ENCODE measurements at regions not wholly inside any gene's neighbourhood (a gene's known extent, or its start where the extent isn't known, plus 50 kb on each side); places are given as distances from the start of the nearest gene placed in this dataset.

GRCh38 chr7:25966469-25966868 lies 185.5 kb upstream of the NFE2L3 start:
- intact Hi-C loops (cut with DNase I), result no loop called here
- ATAC-seq (no peak), DNase-seq (no peak)

- intact Hi-C loops (cut with DNase I), result no loop called here
- DNase-seq, result no peak
- no peak for ATAC-seq
Measured at GRCh38 chr7:25967278-25968204, 184.5 kb upstream of the NFE2L3 start.

- DNase-seq (no peak), ATAC-seq (no peak)
- intact Hi-C loops (cut with DNase I), result no loop called here
Measured at GRCh38 chr7:25968205-25968993, 183.6 kb upstream of the NFE2L3 start.

DNA sequence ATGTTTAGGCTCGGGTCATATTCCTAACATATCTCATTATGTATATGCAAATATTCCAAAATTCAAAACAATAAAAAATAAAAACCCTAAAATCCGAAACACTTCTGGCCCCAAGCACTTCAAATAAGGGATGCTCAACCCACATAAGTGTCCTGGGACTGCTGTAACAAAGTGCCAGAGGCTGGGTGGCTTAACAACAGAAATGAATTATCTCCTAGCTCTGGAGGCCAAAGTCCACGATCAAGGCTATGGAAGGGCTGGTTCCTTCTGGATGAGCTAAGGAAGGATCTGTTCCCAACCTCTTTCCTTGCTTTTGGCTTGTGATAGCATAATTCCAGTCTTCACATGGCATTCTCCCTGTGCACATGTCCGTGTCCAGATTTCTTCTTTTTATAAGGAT lies 181.6 kb upstream of the NFE2L3 start:
- intact Hi-C loops (cut with DNase I), result no loop called here
- DNase-seq (no peak), ATAC-seq (no peak)

GRCh38 chr7:25970911-25971310 lies 181.1 kb upstream of the NFE2L3 start:
- intact Hi-C loops (cut with DNase I), result no loop called here
- DNase-seq, result no peak
- no peak for ATAC-seq

- ATAC-seq (no peak), DNase-seq (no peak)
- intact Hi-C loops (cut with DNase I), result no loop called here
Measured at GRCh38 chr7:25976630-25977029, 175.4 kb upstream of the NFE2L3 start.

DNA sequence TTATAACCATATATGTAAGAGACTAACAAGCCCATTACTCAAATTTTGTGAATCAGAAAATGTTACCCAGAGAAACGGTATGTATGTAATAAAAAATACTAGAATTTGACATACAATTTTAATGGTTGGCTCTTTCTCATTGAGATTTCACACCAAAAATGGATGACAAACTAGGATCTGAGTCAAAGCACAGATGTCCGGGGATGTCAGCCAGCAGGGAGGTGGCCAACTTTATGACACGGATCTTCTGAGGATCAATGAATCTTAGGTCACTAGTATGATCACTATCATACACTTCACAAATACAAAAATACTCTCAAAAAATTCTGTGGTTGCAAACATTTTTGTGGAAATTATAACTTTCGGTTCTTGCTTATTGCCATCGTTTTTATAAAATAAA lies 173.5 kb upstream of the NFE2L3 start:
- DNase-seq, result no peak
- ATAC-seq, result no peak
- intact Hi-C loops (cut with DNase I), result no loop called here

GRCh38 chr7:25979605-25980004 lies 172.4 kb upstream of the NFE2L3 start:
- DNase-seq (no peak), ATAC-seq (no peak)
- intact Hi-C loops (cut with DNase I), result no loop called here

GRCh38 chr7:25982684-25983083 lies 169.3 kb upstream of the NFE2L3 start:
- intact Hi-C loops (cut with DNase I), result no loop called here
- ATAC-seq (no peak), DNase-seq (no peak)

- DNase-seq, result no peak
- intact Hi-C loops (cut with DNase I), result no loop called here
- no peak for ATAC-seq
Measured at GRCh38 chr7:25985196-25985595, 166.8 kb upstream of the NFE2L3 start.

- intact Hi-C loops (cut with DNase I), result no loop called here
- ATAC-seq (no peak), DNase-seq (no peak)
Measured at GRCh38 chr7:25988640-25989039, 163.4 kb upstream of the NFE2L3 start.

DNA sequence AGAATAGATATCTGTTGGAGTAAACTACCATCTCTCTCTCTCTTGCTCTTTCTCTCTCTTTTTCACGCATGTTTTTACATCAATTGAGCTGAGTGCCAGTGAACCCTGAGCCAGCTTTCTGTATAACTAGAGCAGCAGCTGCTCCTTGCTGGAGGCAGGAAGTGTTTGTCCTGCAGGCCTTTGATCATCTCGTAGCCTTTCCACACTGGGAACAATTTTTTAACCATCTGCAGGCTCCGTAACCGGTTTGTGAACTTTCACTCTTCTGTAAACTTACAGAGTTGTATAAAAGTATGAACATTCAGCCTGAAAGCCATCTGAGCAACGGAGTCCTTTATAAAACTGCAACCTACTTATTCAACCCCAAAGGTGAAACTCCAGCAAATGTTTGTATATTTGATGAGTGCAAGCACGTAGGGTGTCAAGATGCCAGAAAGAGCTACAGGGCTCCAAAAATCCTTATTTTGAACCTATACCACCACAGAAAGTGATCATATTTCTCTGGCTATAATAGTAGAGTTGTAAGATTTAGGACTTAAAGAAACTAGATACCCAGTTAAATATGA lies 162.8 kb upstream of the NFE2L3 start:
- DNase-seq (no peak), ATAC-seq (no peak)
- intact Hi-C loops (cut with DNase I), result no loop called here

GRCh38 chr7:25994433-25994994 lies 157.5 kb upstream of the NFE2L3 start:
- intact Hi-C loops (cut with DNase I), result no loop called here
- DNase-seq (no peak), ATAC-seq (no peak)

GRCh38 chr7:25995216-25995615 lies 156.8 kb upstream of the NFE2L3 start:
- ATAC-seq, result no peak
- no peak for DNase-seq
- intact Hi-C loops (cut with DNase I), result no loop called here

DNA sequence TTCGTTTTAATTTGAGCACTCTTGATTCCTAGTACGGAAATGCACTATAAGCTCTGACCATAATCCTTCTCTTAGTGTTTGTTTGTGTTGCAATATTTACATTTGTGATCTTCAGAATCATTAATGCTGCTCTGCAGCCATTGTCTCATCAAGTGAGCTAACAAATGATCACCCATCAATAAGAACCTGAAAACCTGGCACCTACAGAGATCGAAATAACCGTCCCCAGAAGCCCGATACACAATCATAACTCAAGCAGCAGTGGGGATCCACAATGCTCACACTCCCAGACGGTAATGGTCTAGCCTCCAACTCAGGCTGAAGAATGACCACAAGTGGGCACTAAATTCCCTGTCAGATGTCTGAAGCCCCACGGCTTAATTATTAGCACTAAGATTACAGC lies 156.0 kb upstream of the NFE2L3 start:
- ATAC-seq (no peak), DNase-seq (no peak)
- intact Hi-C loops (cut with DNase I), result no loop called here

- intact Hi-C loops (cut with DNase I), result no loop called here
- no peak for ATAC-seq
- DNase-seq, result no peak
Measured at GRCh38 chr7:25998499-25998898, 153.5 kb upstream of the NFE2L3 start.

- intact Hi-C loops (cut with DNase I), result no loop called here
- DNase-seq (no peak), ATAC-seq (no peak)
Measured at GRCh38 chr7:26000841-26001240, 151.2 kb upstream of the NFE2L3 start.

GRCh38 chr7:26001662-26002244 lies 150.2 kb upstream of the NFE2L3 start:
- intact Hi-C loops (cut with DNase I), result no loop called here
- DNase-seq (no peak), ATAC-seq (no peak)

- intact Hi-C loops (cut with DNase I), result no loop called here
- DNase-seq, result no peak
- ATAC-seq, result no peak
Measured at GRCh38 chr7:26005683-26006410, 146.2 kb upstream of the NFE2L3 start.

All from left cardiac atrium (tissue), 4 donors.